ENCODE measurements at regions not wholly inside any gene's neighbourhood (a gene's known extent, or its start where the extent isn't known, plus 50 kb on each side); places are given as distances from the start of the nearest gene placed in this dataset.

DNA sequence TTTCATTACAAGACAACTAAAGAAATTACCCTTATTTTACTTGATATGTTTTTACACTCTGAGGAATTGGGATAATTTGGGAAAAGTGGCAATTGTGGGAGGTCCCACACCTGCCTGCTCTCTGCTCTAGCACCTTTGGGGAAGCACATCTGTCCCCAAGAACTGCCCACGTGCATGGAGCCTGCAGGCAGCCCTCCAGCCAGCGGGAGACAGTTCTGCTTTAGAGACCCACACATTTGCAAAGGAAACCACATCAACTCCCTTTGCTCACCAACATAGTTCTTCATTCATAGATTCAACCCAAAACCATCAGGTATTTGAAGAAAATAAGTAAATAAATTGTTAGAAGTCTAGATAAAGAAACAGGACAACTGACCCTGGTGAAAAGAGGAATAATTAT lies 239.9 kb upstream of the ID2 start:
- TF ChIP-seq, protein P1, sequence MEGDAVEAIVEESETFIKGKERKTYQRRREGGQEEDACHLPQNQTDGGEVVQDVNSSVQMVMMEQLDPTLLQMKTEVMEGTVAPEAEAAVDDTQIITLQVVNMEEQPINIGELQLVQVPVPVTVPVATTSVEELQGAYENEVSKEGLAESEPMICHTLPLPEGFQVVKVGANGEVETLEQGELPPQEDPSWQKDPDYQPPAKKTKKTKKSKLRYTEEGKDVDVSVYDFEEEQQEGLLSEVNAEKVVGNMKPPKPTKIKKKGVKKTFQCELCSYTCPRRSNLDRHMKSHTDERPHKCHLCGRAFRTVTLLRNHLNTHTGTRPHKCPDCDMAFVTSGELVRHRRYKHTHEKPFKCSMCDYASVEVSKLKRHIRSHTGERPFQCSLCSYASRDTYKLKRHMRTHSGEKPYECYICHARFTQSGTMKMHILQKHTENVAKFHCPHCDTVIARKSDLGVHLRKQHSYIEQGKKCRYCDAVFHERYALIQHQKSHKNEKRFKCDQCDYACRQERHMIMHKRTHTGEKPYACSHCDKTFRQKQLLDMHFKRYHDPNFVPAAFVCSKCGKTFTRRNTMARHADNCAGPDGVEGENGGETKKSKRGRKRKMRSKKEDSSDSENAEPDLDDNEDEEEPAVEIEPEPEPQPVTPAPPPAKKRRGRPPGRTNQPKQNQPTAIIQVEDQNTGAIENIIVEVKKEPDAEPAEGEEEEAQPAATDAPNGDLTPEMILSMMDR (IDR thresholded peaks at IDR 0.05): no peak
- no peak for TF ChIP-seq POLR2AphosphoS5 (IDR thresholded peaks at IDR 0.05)
- no peak for TF ChIP-seq EP300 (IDR thresholded peaks at IDR 0.05)
- TF ChIP-seq POLR2A (IDR thresholded peaks at IDR 0.05): no peak
